Medulla oblongata (tissue), 1 donor: ENCODE measurements at regions not wholly inside any gene's neighbourhood (a gene's known extent, or its start where the extent isn't known, plus 50 kb on each side); places are given as distances from the start of the nearest gene placed in this dataset.
A peak's percentile ranks its signal among the peaks of the same experiment; 100 is the strongest.
"Not testable (repeated sequence)": the region's sequence is repeated elsewhere in the genome, so short reads cannot be mapped to it uniquely, and the experiment has no call there.

Experiments used
- DNase-seq: peaks from one replicate; pipeline ENCODE4 v3.0.0-alpha.2; 2015; ENCODE audit errors: extremely low spot score

DNA sequence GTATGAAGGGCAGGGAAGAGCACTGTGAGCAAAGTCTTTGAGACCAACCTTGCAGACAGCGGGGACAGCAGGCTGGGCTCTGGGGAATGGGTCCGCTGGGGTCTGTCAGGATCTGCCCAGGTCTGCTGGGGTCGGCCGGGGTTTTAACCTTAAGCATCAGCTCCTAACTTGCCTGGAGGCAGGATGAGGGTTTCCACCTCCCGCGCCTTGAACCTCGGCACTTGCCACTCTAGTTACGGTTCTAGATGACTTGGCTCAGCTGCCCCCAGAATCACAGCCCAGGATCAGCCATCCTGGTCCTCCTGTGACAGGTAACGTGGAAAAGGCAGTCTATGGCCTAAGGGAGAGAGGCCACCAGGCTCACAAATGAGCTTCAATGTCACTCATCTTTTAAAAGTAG is 50.4 kb upstream of the CACUL1 start:
- no peak for DNase-seq

GRCh38 chr10:118807512-118808305 is 52.9 kb upstream of the CACUL1 start:
- DNase-seq: no peak

DNA sequence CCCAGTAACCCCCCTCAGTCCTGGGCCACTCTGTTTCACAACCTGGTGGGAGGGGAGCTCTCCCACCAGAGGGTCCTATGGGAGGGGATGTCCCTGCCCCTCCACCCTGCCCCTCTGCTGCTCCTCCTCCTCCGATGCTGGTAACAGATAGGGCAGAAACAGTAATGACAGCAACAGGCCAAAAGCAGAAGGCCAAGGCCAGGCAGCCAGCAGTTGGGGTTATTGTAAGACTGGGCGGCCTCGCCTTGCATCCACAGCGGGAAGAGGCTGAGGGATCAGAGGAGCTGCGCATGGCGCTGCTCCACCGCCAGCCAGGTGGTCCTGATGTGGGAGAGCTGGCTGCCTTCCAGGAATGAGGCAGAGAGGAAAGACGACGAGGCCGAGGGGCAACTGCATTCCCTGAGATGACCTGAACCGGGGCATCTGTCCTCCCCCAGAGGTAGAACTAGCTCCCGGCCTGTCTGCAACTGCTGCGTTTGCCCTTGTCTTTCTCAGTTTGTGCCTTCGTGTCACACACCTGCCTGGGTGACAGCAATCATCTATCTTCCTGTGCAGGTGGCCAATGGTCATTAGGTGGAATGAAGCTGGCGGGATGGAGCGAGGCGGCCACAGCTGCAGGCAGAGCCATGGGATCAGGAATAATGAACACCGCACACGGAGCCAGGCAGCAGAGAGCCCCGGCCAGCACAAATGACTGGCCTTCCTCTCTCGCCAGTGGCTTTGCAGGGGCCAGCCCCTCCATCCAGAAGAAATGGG is 54.0 kb upstream of the CACUL1 start:
- DNase-seq: no peak

GRCh38 chr10:118809357-118810220 is 54.8 kb upstream of the CACUL1 start:
- DNase-seq: no peak

- no peak for DNase-seq
Observed at GRCh38 chr10:118810796-118811505, 56.2 kb upstream of the CACUL1 start.

DNA sequence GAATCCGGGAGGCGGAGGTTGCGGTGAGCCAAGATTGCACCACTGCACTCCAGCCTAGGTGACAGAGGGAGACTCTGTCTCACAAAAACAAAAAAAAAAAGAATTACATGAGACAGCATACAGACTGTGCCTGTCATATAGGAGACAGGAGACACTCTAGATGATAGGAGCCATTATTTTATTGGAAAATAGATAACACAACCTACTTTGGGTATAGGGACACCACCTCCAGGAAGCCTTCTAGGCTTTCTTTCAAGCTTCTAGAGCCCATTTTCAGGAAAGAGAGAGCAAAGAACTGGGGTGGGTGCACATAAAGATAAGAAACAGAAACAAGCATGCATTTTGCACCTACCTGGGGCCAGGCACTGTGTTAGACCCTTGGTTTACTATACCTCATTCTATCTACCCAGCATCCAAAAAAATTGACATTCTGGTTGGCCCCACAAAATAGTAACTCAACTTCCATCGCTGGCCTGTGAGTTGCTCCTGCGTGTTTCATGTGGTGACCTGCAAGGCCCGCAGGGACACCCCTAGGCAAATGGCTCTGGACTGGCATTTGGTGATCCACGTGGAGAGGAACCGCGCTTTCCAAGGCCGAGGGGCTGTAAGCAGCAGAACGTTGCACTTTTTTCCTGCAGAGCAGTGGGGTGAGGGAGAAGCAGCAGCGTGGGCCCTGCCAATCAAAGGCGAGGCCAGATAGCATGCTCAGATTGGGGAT is 57.1 kb upstream of the CACUL1 start:
- DNase-seq: no peak

- no peak for DNase-seq
Observed at GRCh38 chr10:118812393-118812740, 57.6 kb upstream of the CACUL1 start.

GRCh38 chr10:118813001-118813400 is 58.2 kb upstream of the CACUL1 start:
- not testable (repeated sequence) for DNase-seq

- DNase-seq: no peak
Observed at GRCh38 chr10:118816471-118817168, 61.9 kb upstream of the CACUL1 start.

- no peak for DNase-seq
Observed at GRCh38 chr10:118817328-118818068, 62.7 kb upstream of the CACUL1 start.

GRCh38 chr10:118818621-118819221 is 64.0 kb upstream of the CACUL1 start:
- DNase-seq: peak; percentile 53

- no peak for DNase-seq
Observed at GRCh38 chr10:118820326-118821116, 65.8 kb upstream of the CACUL1 start.

DNA sequence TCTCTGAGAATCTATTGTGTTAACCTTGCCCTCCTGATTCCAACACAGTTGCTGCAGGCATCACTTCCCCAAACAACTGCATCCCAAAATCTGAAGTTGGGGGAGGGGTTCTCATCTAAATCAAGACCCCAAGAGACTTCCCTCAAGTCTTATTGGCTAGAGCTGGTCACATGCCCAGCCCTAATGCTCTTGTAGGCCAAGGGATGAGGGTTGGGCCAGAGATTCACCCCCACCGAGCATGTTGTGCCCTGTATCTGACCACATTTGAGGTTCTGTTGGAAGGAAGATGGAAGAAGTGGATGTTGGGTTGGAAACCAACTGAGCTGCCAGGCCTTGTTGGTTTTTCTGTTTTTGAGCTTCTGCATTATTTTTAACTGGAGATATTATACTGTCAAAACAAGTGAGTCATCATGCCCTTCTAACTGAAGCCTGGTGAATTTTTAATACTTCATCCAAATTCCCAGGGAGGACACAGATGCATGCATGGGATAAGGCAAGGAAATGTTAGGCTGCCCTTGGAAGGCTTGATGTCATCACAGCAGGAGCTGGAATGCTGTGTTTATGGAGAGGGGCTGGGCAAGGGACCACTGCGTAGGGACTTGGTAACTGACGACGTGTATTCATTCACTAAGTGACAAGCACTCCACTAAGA is 68.6 kb upstream of the CACUL1 start:
- no peak for DNase-seq

GRCh38 chr10:118827053-118827452 is 72.3 kb upstream of the CACUL1 start:
- DNase-seq: no peak

DNA sequence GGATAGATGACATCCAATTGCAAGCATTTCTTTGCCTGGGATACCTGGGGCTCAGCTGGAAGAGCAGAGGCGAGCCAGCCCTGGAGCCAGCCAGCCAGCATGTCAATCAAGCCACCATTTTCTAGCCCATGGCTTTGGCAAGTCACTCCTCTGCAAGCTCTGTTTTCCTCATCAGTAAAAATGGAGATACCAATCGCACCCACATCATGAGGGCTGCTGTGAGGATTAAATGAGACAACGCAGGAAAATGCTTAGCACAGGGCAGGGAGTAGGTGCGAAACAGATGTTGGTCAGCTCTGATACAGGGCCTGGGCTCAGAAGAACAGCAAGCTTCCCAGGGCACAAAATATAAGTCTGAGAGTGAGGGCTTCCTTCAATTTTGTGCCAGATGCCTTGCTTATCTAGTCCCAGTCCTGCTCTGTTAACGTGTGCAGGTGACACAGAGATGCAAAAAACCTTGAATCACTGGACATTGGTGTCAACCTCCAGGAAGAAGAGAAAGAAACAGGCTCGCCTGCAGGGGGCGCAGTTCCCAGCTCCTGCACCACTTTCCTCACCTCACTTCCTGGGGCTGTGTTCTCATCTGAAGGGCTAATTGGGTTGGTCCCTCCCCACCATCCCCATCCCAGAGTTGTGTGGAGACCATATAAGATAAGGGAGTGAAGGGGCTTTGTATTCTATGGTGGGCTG is 72.8 kb upstream of the CACUL1 start:
- no peak for DNase-seq

GRCh38 chr10:118832241-118832651 is 77.5 kb upstream of the CACUL1 start:
- DNase-seq: peak; percentile 59

DNA sequence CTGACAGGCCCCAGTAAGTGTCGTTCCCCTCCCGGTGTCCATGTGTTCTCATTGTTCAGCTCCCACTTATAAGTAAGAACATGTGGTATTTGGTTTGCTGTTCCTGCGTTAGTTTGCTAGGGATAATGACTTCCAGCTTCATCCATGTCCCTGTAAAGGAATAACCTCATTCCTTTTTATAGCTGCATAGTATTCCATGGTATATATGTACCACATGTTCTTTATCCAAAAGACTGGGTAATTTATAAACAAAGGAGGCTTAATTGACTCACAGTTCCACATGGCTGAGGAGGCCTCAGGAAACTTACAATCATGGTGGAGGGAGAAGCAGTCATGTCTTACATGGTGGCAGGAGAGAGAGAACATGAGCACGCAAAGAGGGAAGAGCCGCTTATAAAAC is 79.6 kb upstream of the CACUL1 start:
- not testable (repeated sequence) for DNase-seq
